RWPE2 (cell line): ENCODE measurements at regions not wholly inside any gene's neighbourhood (a gene's known extent, or its start where the extent isn't known, plus 50 kb on each side); places are given as distances from the start of the nearest gene placed in this dataset.
A peak's percentile ranks its signal among the peaks of the same experiment; 100 is the strongest.

Source experiments
- ATAC-seq: fragments of 200-7000 bp; cut with Tn5 transposase; 3 replicates; pipeline ENCODE4 v1.9.1; 2021; ENCODE audit warnings: low read depth
- DNase-seq: peaks from one replicate; pipeline ENCODE4 v3.0.0-alpha.2; 2020; ENCODE audit warnings: low spot score
- H3K27ac ChIP-seq: fragments of 450-650 bp; 2 replicates; pipeline ENCODE4 v1.5.1; 2017; ENCODE audit warnings: mild to moderate bottlenecking; ENCODE audit not compliant: poor library complexity, severe bottlenecking
- H3K27me3 ChIP-seq: fragments of 250-450 bp; sonication (Bioruptor Pico); 2 replicates; pipeline ENCODE4 v1.5.1; 2021; ENCODE audit warnings: mild to moderate bottlenecking, moderate library complexity; ENCODE audit not compliant: insufficient read depth, poor library complexity, severe bottlenecking
- H3K36me3 ChIP-seq: fragments of 250-450 bp; sonication (Bioruptor Pico); 2 replicates; pipeline ENCODE4 v1.5.1; 2020; ENCODE audit warnings: low read depth, mild to moderate bottlenecking, moderate library complexity
- H3K4me1 ChIP-seq: fragments of 250-450 bp; sonication (Bioruptor Pico); 2 replicates; pipeline ENCODE4 v1.5.1; 2021; ENCODE audit warnings: mild to moderate bottlenecking, moderate library complexity; ENCODE audit not compliant: insufficient read depth, poor library complexity, severe bottlenecking
- H3K4me3 ChIP-seq: fragments of 250-450 bp; sonication (Bioruptor Pico); 2 replicates; pipeline ENCODE4 v1.5.1; 2021; ENCODE audit warnings: mild to moderate bottlenecking, moderate library complexity; ENCODE audit not compliant: severe bottlenecking
- H3K9me3 ChIP-seq: fragments of 250-450 bp; sonication (Bioruptor Pico); 2 replicates; pipeline ENCODE4 v1.5.1; 2021; ENCODE audit warnings: mild to moderate bottlenecking, moderate library complexity; ENCODE audit not compliant: severe bottlenecking
- TF ChIP-seq, protein P1 (sequence below): fragments of 450-650 bp; IDR thresholded peaks from one replicate; pipeline ENCODE4 v1.5.1; 2017; ENCODE audit warnings: mild to moderate bottlenecking, moderate library complexity; ENCODE audit not compliant: poor library complexity, severe bottlenecking

DNA sequence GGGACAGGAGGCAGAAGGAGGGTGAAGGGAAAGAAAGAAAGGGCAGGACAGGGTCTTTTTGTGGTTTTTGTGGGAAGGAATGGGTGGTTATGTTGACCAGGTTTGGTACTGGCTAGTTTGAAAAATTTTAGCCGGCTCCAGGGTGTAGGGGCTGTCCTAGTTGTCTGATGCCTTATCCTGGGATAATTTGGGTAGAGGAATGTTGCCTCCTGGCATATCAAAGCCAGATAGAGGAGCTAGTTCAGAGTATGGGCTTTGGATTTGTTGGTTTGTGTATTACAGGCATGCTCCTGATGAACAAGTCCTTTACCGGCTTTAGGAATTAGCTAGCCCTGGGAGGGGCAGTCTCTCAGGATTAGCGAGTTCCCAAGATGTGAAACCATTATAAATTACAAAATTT lies 101.1 kb upstream of the LHCGR start:
- no peak for ATAC-seq
- no peaks in the 10 kb centered on the region for H3K9me3 ChIP-seq
- TF ChIP-seq, protein P1, sequence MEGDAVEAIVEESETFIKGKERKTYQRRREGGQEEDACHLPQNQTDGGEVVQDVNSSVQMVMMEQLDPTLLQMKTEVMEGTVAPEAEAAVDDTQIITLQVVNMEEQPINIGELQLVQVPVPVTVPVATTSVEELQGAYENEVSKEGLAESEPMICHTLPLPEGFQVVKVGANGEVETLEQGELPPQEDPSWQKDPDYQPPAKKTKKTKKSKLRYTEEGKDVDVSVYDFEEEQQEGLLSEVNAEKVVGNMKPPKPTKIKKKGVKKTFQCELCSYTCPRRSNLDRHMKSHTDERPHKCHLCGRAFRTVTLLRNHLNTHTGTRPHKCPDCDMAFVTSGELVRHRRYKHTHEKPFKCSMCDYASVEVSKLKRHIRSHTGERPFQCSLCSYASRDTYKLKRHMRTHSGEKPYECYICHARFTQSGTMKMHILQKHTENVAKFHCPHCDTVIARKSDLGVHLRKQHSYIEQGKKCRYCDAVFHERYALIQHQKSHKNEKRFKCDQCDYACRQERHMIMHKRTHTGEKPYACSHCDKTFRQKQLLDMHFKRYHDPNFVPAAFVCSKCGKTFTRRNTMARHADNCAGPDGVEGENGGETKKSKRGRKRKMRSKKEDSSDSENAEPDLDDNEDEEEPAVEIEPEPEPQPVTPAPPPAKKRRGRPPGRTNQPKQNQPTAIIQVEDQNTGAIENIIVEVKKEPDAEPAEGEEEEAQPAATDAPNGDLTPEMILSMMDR: no peak

DNA sequence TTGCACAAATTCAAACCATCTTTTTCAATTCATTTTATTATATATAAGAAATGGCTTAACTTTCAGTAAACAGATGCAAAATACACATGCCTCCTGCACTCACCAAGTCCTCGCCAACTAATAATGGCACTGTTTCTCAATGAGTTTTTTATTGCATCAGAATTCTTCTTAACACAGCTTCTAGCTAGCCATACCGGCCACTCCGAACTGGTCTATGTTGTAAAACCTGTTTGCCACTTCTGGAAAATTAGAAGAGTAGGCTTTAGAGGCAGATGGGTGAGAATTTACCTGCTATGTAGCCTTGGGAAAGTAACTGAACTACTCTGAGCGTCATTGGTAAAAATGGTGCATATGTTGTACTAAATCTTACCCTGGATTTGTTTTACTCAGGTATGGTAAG lies 100.6 kb upstream of the LHCGR start:
- no peaks in the 10 kb centered on the region for H3K27me3 ChIP-seq
- H3K4me1 ChIP-seq: peaks cover 25% of the 10 kb centered on the region
- no peaks in the 10 kb centered on the region for H3K9me3 ChIP-seq
- no peak for ATAC-seq
- H3K36me3 ChIP-seq: no peaks in the 10 kb centered on the region
- TF ChIP-seq, protein P1: no peak
- no peak for DNase-seq
- no peak overlapping the region for H3K4me3 ChIP-seq
- H3K27ac ChIP-seq: no peak overlapping the region

More for the DNA sequence above, 101.1 kb upstream of the LHCGR start:
- Histone ChIP-seq H3K27me3 (no peaks in the 10 kb centered on the region), H3K27ac (no peak overlapping the region), H3K36me3 (no peaks in the 10 kb centered on the region), H3K4me1 (peaks cover 20% of the 10 kb centered on the region), H3K4me3 (no peak overlapping the region)
- DNase-seq: no peak

DNA sequence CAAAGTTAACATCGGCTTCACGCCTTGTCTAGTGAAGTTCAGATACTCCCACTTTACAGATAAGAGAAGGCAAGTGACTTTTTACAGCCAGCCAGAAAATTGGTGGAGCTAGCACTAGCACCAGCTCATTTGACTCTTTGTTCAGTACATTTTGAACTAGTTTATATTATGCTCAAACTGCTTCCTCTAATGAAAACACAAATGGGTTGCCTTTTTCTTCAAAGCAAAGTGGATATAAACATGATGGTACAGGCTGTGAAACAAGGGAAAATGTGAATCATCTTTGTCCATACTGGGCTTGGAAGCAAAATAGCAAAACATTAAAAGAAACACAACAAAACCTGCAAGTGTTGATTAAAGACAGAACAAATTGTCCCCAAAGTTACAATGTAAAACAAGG lies 99.6 kb upstream of the LHCGR start:
- no peak overlapping the region for H3K27ac ChIP-seq
- H3K36me3 ChIP-seq: no peaks in the 10 kb centered on the region
- ATAC-seq: no peak
- TF ChIP-seq, protein P1: no peak
- DNase-seq: no peak
- no peak overlapping the region for H3K4me3 ChIP-seq
- no peaks in the 10 kb centered on the region for H3K27me3 ChIP-seq
- H3K4me1 ChIP-seq: peaks cover 31% of the 10 kb centered on the region
- no peaks in the 10 kb centered on the region for H3K9me3 ChIP-seq

DNA sequence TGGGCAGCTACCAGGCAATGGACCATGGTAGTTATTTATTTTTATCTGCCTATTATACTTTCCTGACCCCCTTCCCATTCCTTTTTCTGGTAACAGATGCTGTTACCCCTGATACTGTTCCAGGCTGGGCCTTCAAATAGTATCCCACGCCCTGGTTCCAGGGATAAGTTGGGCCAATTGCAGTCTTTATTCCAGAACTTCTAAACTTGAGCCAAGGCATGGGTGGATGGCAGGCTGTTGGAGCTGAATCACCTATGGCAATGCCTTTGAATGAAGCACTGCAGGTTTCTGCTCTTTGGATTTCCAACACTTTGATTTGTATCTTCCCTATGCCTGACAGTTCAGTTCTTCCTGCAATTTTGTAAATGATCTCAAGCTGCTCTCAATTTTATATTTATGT lies 99.2 kb upstream of the LHCGR start:
- H3K4me3 ChIP-seq: no peak overlapping the region
- ATAC-seq (no peak), DNase-seq (no peak)
- no peak overlapping the region for H3K27ac ChIP-seq
- H3K4me1 ChIP-seq: peaks cover 31% of the 10 kb centered on the region
- TF ChIP-seq, protein P1: no peak
- H3K36me3 ChIP-seq: no peaks in the 10 kb centered on the region
- no peaks in the 10 kb centered on the region for H3K9me3 ChIP-seq
- no peaks in the 10 kb centered on the region for H3K27me3 ChIP-seq

DNA sequence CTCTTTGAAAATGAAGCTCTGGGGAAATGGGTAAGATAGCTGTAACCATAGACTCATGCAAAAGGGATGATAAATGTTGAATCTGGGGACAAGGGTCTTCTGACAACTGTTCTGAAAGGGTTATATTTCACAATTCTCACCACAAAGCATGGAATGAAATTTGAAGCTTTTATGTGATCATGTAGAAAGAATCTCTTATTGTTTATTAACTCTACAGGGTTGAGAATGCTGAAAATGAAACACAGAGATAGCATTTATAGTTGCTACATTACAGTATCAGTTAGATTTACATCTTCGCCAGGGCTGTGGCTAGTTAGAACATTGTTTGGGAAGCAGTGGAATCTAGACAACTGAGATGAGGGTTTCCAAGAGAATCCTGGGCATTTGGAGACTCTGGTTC lies 97.4 kb upstream of the LHCGR start:
- no peaks in the 10 kb centered on the region for H3K36me3 ChIP-seq
- no peaks in the 10 kb centered on the region for H3K27me3 ChIP-seq
- DNase-seq: no peak
- TF ChIP-seq, protein P1: no peak
- peak; percentile 35; the same call in 2 of the 3 replicates for ATAC-seq
- H3K4me3 ChIP-seq: no peak overlapping the region
- no peaks in the 10 kb centered on the region for H3K9me3 ChIP-seq
- peak overlapping the region; percentile 85 for H3K27ac ChIP-seq
- peaks cover 37% of the 10 kb centered on the region for H3K4me1 ChIP-seq
